ENCODE measurements at regions not wholly inside any gene's neighbourhood (a gene's known extent, or its start where the extent isn't known, plus 50 kb on each side); places are given as distances from the start of the nearest gene placed in this dataset.

DNA sequence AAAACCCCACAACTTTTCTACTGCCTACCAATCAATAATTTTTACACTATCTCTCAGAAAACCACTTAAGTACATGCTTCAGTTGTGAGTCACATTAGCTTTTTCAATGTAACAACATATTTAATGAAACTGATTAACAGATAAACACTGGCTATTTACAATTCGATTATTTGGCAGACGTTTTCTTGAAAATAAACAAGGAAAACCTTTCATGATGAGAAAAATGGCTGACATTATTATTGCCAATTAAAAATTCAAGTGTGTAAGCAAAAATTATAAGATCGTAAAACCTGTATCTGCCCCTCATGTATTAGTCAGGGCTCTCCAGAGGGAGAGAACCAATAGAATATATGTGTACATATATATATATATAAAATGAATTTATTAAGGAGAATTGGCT is 1555.5 kb upstream of the IGFBP7 start:
- no peak for DNase-seq
- WGBS = 90% methylated on average over 2 of the region's 3 CpGs

DNA sequence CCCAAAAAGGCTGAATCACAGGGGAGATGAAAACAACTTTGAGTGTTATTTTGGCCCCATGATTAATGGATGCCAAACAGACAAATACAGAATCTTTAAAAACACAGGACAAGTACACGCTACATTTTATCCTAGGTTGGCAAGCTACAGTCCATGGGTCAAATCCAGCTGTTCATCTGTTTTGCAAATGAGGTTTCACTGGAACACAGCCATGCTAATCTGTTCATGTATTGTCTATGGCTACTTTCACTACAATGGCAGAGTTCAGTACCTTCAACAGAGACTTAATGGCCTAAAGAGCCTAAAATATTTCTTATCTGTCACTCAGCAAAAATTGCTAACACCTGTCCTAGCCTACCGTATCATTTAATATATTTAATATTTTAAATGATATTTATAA is 1548.5 kb upstream of the IGFBP7 start:
- DNase-seq = no peak
- no peak overlapping the region for H3K4me2 ChIP-seq (ENCODE audit: low read length, poor library complexity, severe bottlenecking)

More for the DNA sequence above, 1555.5 kb upstream of the IGFBP7 start:
- H3K36me3 ChIP-seq (ENCODE audit: control insufficient read depth in 1 of 2, insufficient read depth in 2 of 2, low read depth in 1 of 2, low read length in 2 of 2) = no peaks in the 10 kb centered on the region
- no peak overlapping the region for H3K23ac ChIP-seq (ENCODE audit: low read length in 2 of 2)
- no peak overlapping the region for H2BK12ac ChIP-seq (ENCODE audit: low read length in 2 of 2)
- no peak overlapping the region for H2BK5ac ChIP-seq (ENCODE audit: low read depth, low read length, poor library complexity, severe bottlenecking)
- H2AK5ac ChIP-seq (ENCODE audit: low read length, severe bottlenecking) = no peak overlapping the region
- no peaks in the 10 kb centered on the region for H3K79me1 ChIP-seq (replicated peaks; ENCODE audit: low read length, poor library complexity, severe bottlenecking)
- H3K27me3 ChIP-seq (ENCODE audit: control insufficient read depth in 1 of 2, insufficient read depth in 1 of 2, low read length in 2 of 2) = no peaks in the 10 kb centered on the region
- H3K14ac ChIP-seq (ENCODE audit: low read length in 2 of 2) = no peak overlapping the region
- H3K9me3 ChIP-seq (ENCODE audit: control insufficient read depth, low read length) = peaks cover 6% of the 10 kb centered on the region
- H2BK120ac ChIP-seq (ENCODE audit: low read depth, low read length) = no peak overlapping the region
- H4K91ac ChIP-seq (ENCODE audit: low read length) = no peak overlapping the region
- no peak overlapping the region for H3K27ac ChIP-seq (ENCODE audit: low read length, poor library complexity, severe bottlenecking)
- H3K4me1 ChIP-seq (ENCODE audit: control insufficient read depth, insufficient read depth, low read depth, low read length) = no peaks in the 10 kb centered on the region
- no peak overlapping the region for H2AFZ ChIP-seq (ENCODE audit: low read depth, low read length)
- no peak overlapping the region for H3K18ac ChIP-seq (ENCODE audit: low read depth in 1 of 2, low read length in 2 of 2)
- H4K8ac ChIP-seq (ENCODE audit: low read length) = no peak overlapping the region
- H3K4ac ChIP-seq (ENCODE audit: low read depth in 1 of 2, low read length in 2 of 2) = no peak overlapping the region
- no peak overlapping the region for H3K4me2 ChIP-seq (ENCODE audit: low read length, poor library complexity, severe bottlenecking)
- H2BK15ac ChIP-seq (ENCODE audit: low read depth, poor library complexity, severe bottlenecking) = no peak overlapping the region
- H3K9ac ChIP-seq (ENCODE audit: low read length) = no peak overlapping the region
- no peak overlapping the region for H3K4me3 ChIP-seq (ENCODE audit: insufficient read depth in 1 of 2, low read depth in 1 of 2, low read length in 2 of 2)

DNA sequence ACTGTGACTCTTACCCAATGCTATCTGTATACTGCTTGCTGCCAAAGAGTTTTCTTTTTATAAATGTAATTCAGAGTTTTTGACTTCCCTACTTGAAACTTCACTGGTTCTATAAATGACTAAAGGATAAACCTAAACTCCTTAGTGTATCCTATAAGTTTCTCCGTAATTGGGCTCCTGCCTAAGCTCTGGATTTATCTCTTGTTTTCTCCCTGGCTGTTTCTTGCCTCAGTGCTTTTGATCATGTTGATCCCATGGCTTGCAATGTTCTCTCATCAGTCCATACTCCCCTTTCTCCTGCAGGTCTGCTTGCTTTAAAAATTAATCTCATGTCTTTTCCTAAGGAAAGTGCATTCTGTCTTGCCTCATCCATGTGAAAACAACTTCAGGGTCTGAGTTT is 1543.1 kb upstream of the IGFBP7 start:
- no peak overlapping the region for H4K91ac ChIP-seq (ENCODE audit: low read length)
- no peak overlapping the region for H4K8ac ChIP-seq (ENCODE audit: low read length)
- no peak overlapping the region for H2BK5ac ChIP-seq (ENCODE audit: low read depth, low read length, poor library complexity, severe bottlenecking)
- H3K18ac ChIP-seq (ENCODE audit: low read depth in 1 of 2, low read length in 2 of 2) = no peak overlapping the region
- 92% methylated on average over 1 of the region's 1 CpG for WGBS
- no peaks in the 10 kb centered on the region for H3K79me1 ChIP-seq (replicated peaks; ENCODE audit: low read length, poor library complexity, severe bottlenecking)
- no peak overlapping the region for H3K23ac ChIP-seq (ENCODE audit: low read length in 2 of 2)
- H3K4me1 ChIP-seq (ENCODE audit: control insufficient read depth, insufficient read depth, low read depth, low read length) = no peaks in the 10 kb centered on the region
- no peak overlapping the region for H3K4me3 ChIP-seq (ENCODE audit: insufficient read depth in 1 of 2, low read depth in 1 of 2, low read length in 2 of 2)
- H2AK5ac ChIP-seq (ENCODE audit: low read length, severe bottlenecking) = no peak overlapping the region
- H2AFZ ChIP-seq (ENCODE audit: low read depth, low read length) = no peak overlapping the region
- H3K4me2 ChIP-seq (ENCODE audit: low read length, poor library complexity, severe bottlenecking) = no peak overlapping the region
- no peak overlapping the region for H3K9ac ChIP-seq (ENCODE audit: low read length)
- no peak overlapping the region for H2BK12ac ChIP-seq (ENCODE audit: low read length in 2 of 2)
- no peak overlapping the region for H2BK15ac ChIP-seq (ENCODE audit: low read depth, poor library complexity, severe bottlenecking)
- H2BK120ac ChIP-seq (ENCODE audit: low read depth, low read length) = no peak overlapping the region
- no peaks in the 10 kb centered on the region for H3K9me3 ChIP-seq (ENCODE audit: control insufficient read depth, low read length)
- H3K14ac ChIP-seq (ENCODE audit: low read length in 2 of 2) = no peak overlapping the region
- no peaks in the 10 kb centered on the region for H3K36me3 ChIP-seq (ENCODE audit: control insufficient read depth in 1 of 2, insufficient read depth in 2 of 2, low read depth in 1 of 2, low read length in 2 of 2)
- no peak overlapping the region for H3K4ac ChIP-seq (ENCODE audit: low read depth in 1 of 2, low read length in 2 of 2)
- no peak for DNase-seq
- no peak overlapping the region for H3K27ac ChIP-seq (ENCODE audit: low read length, poor library complexity, severe bottlenecking)
- H3K27me3 ChIP-seq (ENCODE audit: control insufficient read depth in 1 of 2, insufficient read depth in 1 of 2, low read length in 2 of 2) = no peaks in the 10 kb centered on the region

More for the DNA sequence above, 1548.5 kb upstream of the IGFBP7 start:
- Histone ChIP-seq H3K27ac (ENCODE audit: low read length, poor library complexity, severe bottlenecking) (no peak overlapping the region), H2BK5ac (ENCODE audit: low read depth, low read length, poor library complexity, severe bottlenecking) (no peak overlapping the region), H3K23ac (ENCODE audit: low read length in 2 of 2) (no peak overlapping the region), H3K14ac (ENCODE audit: low read length in 2 of 2) (no peak overlapping the region), H3K4me1 (ENCODE audit: control insufficient read depth, insufficient read depth, low read depth, low read length) (no peaks in the 10 kb centered on the region), H3K36me3 (ENCODE audit: control insufficient read depth in 1 of 2, insufficient read depth in 2 of 2, low read depth in 1 of 2, low read length in 2 of 2) (no peaks in the 10 kb centered on the region), H2AFZ (ENCODE audit: low read depth, low read length) (no peak overlapping the region), H2BK120ac (ENCODE audit: low read depth, low read length) (no peak overlapping the region), H4K91ac (ENCODE audit: low read length) (no peak overlapping the region), H2AK5ac (ENCODE audit: low read length, severe bottlenecking) (no peak overlapping the region), H2BK15ac (ENCODE audit: low read depth, poor library complexity, severe bottlenecking) (no peak overlapping the region), H3K4me3 (ENCODE audit: insufficient read depth in 1 of 2, low read depth in 1 of 2, low read length in 2 of 2) (no peak overlapping the region), H3K9me3 (ENCODE audit: control insufficient read depth, low read length) (peaks cover 3% of the 10 kb centered on the region), H3K79me1 (replicated peaks; ENCODE audit: low read length, poor library complexity, severe bottlenecking) (no peaks in the 10 kb centered on the region), H4K8ac (ENCODE audit: low read length) (no peak overlapping the region), H3K4ac (ENCODE audit: low read depth in 1 of 2, low read length in 2 of 2) (no peak overlapping the region), H3K18ac (ENCODE audit: low read depth in 1 of 2, low read length in 2 of 2) (no peak overlapping the region), H2BK12ac (ENCODE audit: low read length in 2 of 2) (no peak overlapping the region), H3K27me3 (ENCODE audit: control insufficient read depth in 1 of 2, insufficient read depth in 1 of 2, low read length in 2 of 2) (no peaks in the 10 kb centered on the region), H3K9ac (ENCODE audit: low read length) (no peak overlapping the region)
- 86% methylated on average over 1 of the region's 2 CpGs for WGBS

DNA sequence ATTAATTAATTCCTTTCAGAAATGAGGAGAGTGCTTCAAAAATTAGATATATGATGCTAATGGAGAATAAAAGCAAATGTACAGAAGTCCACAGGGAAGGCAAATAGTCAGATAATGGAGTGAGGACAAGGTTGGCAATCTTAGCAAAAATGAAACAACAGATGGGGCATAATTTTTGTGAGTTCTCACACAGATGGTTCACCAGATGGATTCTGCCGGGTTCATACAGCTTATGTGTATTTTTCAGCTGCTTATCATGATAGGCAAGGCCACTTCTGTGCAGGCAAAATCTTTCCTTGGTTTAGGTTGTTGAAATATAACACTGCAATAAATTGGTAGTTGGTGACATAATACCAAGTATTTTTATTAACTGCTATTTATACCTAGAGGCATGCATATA is 1539.0 kb upstream of the IGFBP7 start:
- no peak overlapping the region for H2BK120ac ChIP-seq (ENCODE audit: low read depth, low read length)
- no peaks in the 10 kb centered on the region for H3K9me3 ChIP-seq (ENCODE audit: control insufficient read depth, low read length)
- no peaks in the 10 kb centered on the region for H3K36me3 ChIP-seq (ENCODE audit: control insufficient read depth in 1 of 2, insufficient read depth in 2 of 2, low read depth in 1 of 2, low read length in 2 of 2)
- H3K4me2 ChIP-seq (ENCODE audit: low read length, poor library complexity, severe bottlenecking) = no peak overlapping the region
- H3K27ac ChIP-seq (ENCODE audit: low read length, poor library complexity, severe bottlenecking) = no peak overlapping the region
- H3K18ac ChIP-seq (ENCODE audit: low read depth in 1 of 2, low read length in 2 of 2) = no peak overlapping the region
- no peaks in the 10 kb centered on the region for H3K27me3 ChIP-seq (ENCODE audit: control insufficient read depth in 1 of 2, insufficient read depth in 1 of 2, low read length in 2 of 2)
- H3K4me3 ChIP-seq (ENCODE audit: insufficient read depth in 1 of 2, low read depth in 1 of 2, low read length in 2 of 2) = no peak overlapping the region
- H2AK5ac ChIP-seq (ENCODE audit: low read length, severe bottlenecking) = no peak overlapping the region
- 85% methylated on average over 1 of the region's 1 CpG for WGBS
- H2AFZ ChIP-seq (ENCODE audit: low read depth, low read length) = no peak overlapping the region
- H3K79me1 ChIP-seq (replicated peaks; ENCODE audit: low read length, poor library complexity, severe bottlenecking) = no peaks in the 10 kb centered on the region
- no peak overlapping the region for H4K91ac ChIP-seq (ENCODE audit: low read length)
- no peak overlapping the region for H3K4ac ChIP-seq (ENCODE audit: low read depth in 1 of 2, low read length in 2 of 2)
- H3K23ac ChIP-seq (ENCODE audit: low read length in 2 of 2) = no peak overlapping the region
- no peak overlapping the region for H2BK5ac ChIP-seq (ENCODE audit: low read depth, low read length, poor library complexity, severe bottlenecking)
- H2BK12ac ChIP-seq (ENCODE audit: low read length in 2 of 2) = no peak overlapping the region
- DNase-seq = no peak
- H2BK15ac ChIP-seq (ENCODE audit: low read depth, poor library complexity, severe bottlenecking) = no peak overlapping the region
- H3K14ac ChIP-seq (ENCODE audit: low read length in 2 of 2) = no peak overlapping the region
- H4K8ac ChIP-seq (ENCODE audit: low read length) = no peak overlapping the region
- H3K9ac ChIP-seq (ENCODE audit: low read length) = no peak overlapping the region
- no peaks in the 10 kb centered on the region for H3K4me1 ChIP-seq (ENCODE audit: control insufficient read depth, insufficient read depth, low read depth, low read length)

Measured in mesenchymal stem cell (in vitro differentiated cells and primary cell).